Small intestine (tissue), 7 donors: ENCODE measurements at regions not wholly inside any gene's neighbourhood (a gene's known extent, or its start where the extent isn't known, plus 50 kb on each side); places are given as distances from the start of the nearest gene placed in this dataset.
"Not testable (repeated sequence)": the region's sequence is repeated elsewhere in the genome, so short reads cannot be mapped to it uniquely, and the experiment has no call there.

ENCODE experiments used
- DNase-seq, 2 donors: peaks; one replicate each; pipeline versions ENCODE4 v3.0.0 to v3.0.0-alpha.2; 2013
- FAIRE-seq: peaks from 2 replicates; lab custom pipeline; 2012; peaks lifted over from hg19 to GRCh38; lab: Jason Lieb, UNC
- H3K27ac ChIP-seq, 3 donors: one replicate each; pipeline ENCODE4 v1.5.1; 2013; ENCODE audit warnings: low read length in 2 of 3, mild to moderate bottlenecking in 2 of 3, control low read depth in 1 of 3, inconsistent platforms in 1 of 3, low read depth in 1 of 3, moderate library complexity in 1 of 3
- H3K27me3 ChIP-seq, 3 donors: one replicate each; pipeline ENCODE4 v1.6.1; 2013; ENCODE audit warnings: low read length in 3 of 3, inconsistent platforms in 1 of 3; ENCODE audit not compliant: control insufficient read depth in 3 of 3, insufficient read depth in 3 of 3
- H3K36me3 ChIP-seq, 3 donors: one replicate each; pipeline ENCODE4 v1.6.1; 2013; ENCODE audit warnings: low read length in 3 of 3, inconsistent platforms in 1 of 3, low read depth in 1 of 3, mild to moderate bottlenecking in 1 of 3, moderate library complexity in 1 of 3; ENCODE audit not compliant: control insufficient read depth in 3 of 3, insufficient read depth in 2 of 3
- H3K4me1 ChIP-seq, 3 donors: one replicate each; pipeline ENCODE4 v1.6.1; 2013; ENCODE audit warnings: low read length in 2 of 3, inconsistent platforms in 1 of 3, low read depth in 1 of 3, mild to moderate bottlenecking in 1 of 3, moderate library complexity in 1 of 3; ENCODE audit not compliant: control insufficient read depth in 3 of 3, insufficient read depth in 2 of 3
- H3K4me3 ChIP-seq, 3 donors: one replicate each; pipeline ENCODE4 v1.5.1; 2013; ENCODE audit warnings: low read length in 3 of 3, control low read depth in 1 of 3, inconsistent platforms in 1 of 3, low read depth in 1 of 3, mild to moderate bottlenecking in 1 of 3, moderate library complexity in 1 of 3
- H3K9me3 ChIP-seq, 2 donors: one replicate each; pipeline ENCODE4 v1.6.1; 2013; ENCODE audit warnings: low read depth in 1 of 2, low read length in 1 of 2; ENCODE audit not compliant: control insufficient read depth in 2 of 2, insufficient read depth in 1 of 2
- WGBS, 3 donors: extraction: QIAGEN DNeasy Blood & Tissue Kit; methylation state at CpG; one replicate each; pipeline ENCODE4 v1.1.7; 2013; 5-methylcytosine and 5-hydroxymethylcytosine counted together
- donor health status: healthy with polysubstance abuse.
- donor health status: control.
- donor health status: control.
- donor health status: Bipolar disorder and iron deficiency.
- donor health status: healthy.

GRCh38 chr1:30533141-30533540 is 190.2 kb downstream of the MATN1 start:
- H3K27ac ChIP-seq: no peak overlapping the region
- DNase-seq: no peak
- 33 to 63% (median 47%) methylated on average over 3 of the region's 3 CpGs for WGBS, 3 donors
- H3K36me3 ChIP-seq: no peaks in the 10 kb centered on the region
- H3K9me3 ChIP-seq: no peaks in the 10 kb centered on the region
- no peaks in the 10 kb centered on the region for H3K27me3 ChIP-seq
- no peak for FAIRE-seq
- no peak overlapping the region for H3K4me3 ChIP-seq
- no peaks in the 10 kb centered on the region for H3K4me1 ChIP-seq

- H3K36me3 ChIP-seq: no peaks in the 10 kb centered on the region
- 67 to 72% (median 72%) methylated on average over 3 of the region's 3 CpGs for WGBS, 3 donors
- H3K27ac ChIP-seq: no peak overlapping the region
- H3K9me3 ChIP-seq: no peaks in the 10 kb centered on the region
- no peak overlapping the region for H3K4me3 ChIP-seq
- no peaks in the 10 kb centered on the region for H3K27me3 ChIP-seq
- FAIRE-seq (no peak), DNase-seq (no peak)
- H3K4me1 ChIP-seq: no peaks in the 10 kb centered on the region
Observed at GRCh38 chr1:30532621-30533020, 190.8 kb downstream of the MATN1 start.

- FAIRE-seq (no peak), DNase-seq (no peak)
- no peaks in the 10 kb centered on the region for H3K4me1 ChIP-seq
- WGBS, 3 donors: 56 to 63% (median 62%) methylated on average over 13 of the region's 13 CpGs
- H3K36me3 ChIP-seq: no peaks in the 10 kb centered on the region
- H3K27ac ChIP-seq: no peak overlapping the region
- no peak overlapping the region for H3K4me3 ChIP-seq
- no peaks in the 10 kb centered on the region for H3K9me3 ChIP-seq
- peaks cover 0 to 4% (median 0%) of the 10 kb centered on the region in 3 donors for H3K27me3 ChIP-seq
Observed at GRCh38 chr1:30527511-30528140, 195.8 kb downstream of the MATN1 start.

GRCh38 chr1:30526652-30527345 is 196.6 kb downstream of the MATN1 start:
- DNase-seq (no peak), FAIRE-seq (no peak)
- Histone ChIP-seq H3K4me1 (no peaks in the 10 kb centered on the region), H3K9me3 (no peaks in the 10 kb centered on the region), H3K27ac (no peak overlapping the region), H3K27me3 (peaks cover 0 to 6% (median 0%) of the 10 kb centered on the region in 3 donors), H3K4me3 (no peak overlapping the region), H3K36me3 (no peaks in the 10 kb centered on the region)
- WGBS, 3 donors: 37 to 49% (median 39%) methylated on average over 6 of the region's 6 CpGs

- Histone ChIP-seq H3K27me3 (peaks cover 0 to 6% (median 0%) of the 10 kb centered on the region in 3 donors), H3K27ac (no peak overlapping the region), H3K4me3 (no peak overlapping the region), H3K4me1 (no peaks in the 10 kb centered on the region), H3K9me3 (no peaks in the 10 kb centered on the region), H3K36me3 (no peaks in the 10 kb centered on the region)
- DNase-seq: no peak
- WGBS, 3 donors: 25 to 46% (median 41%) methylated on average over 10 of the region's 10 CpGs
- no peak for FAIRE-seq
Observed at GRCh38 chr1:30525971-30526651, 197.3 kb downstream of the MATN1 start.

- FAIRE-seq (no peak), DNase-seq (no peak)
- Histone ChIP-seq H3K9me3 (no peaks in the 10 kb centered on the region), H3K27me3 (peaks cover 0 to 6% (median 0%) of the 10 kb centered on the region in 3 donors), H3K27ac (no peak overlapping the region), H3K36me3 (no peaks in the 10 kb centered on the region), H3K4me1 (no peaks in the 10 kb centered on the region), H3K4me3 (no peak overlapping the region)
- 81 to 82% (median 82%) methylated on average over 4 of the region's 4 CpGs for WGBS, 3 donors
Observed at GRCh38 chr1:30525631-30525970, 197.8 kb downstream of the MATN1 start.

GRCh38 chr1:30524840-30525617 is 198.4 kb downstream of the MATN1 start:
- DNase-seq (no peak), FAIRE-seq (no peak)
- Histone ChIP-seq H3K27me3 (peaks cover 0 to 6% (median 0%) of the 10 kb centered on the region in 3 donors), H3K4me3 (no peak overlapping the region), H3K9me3 (no peaks in the 10 kb centered on the region), H3K36me3 (no peaks in the 10 kb centered on the region), H3K4me1 (no peaks in the 10 kb centered on the region), H3K27ac (no peak overlapping the region)
- WGBS, 3 donors: 62 to 67% (median 62%) methylated on average over 11 of the region's 11 CpGs

GRCh38 chr1:30524025-30524555 is 199.3 kb downstream of the MATN1 start:
- H3K36me3 ChIP-seq, H3K9me3 ChIP-seq, DNase-seq, FAIRE-seq, H3K27me3 ChIP-seq, H3K27ac ChIP-seq, H3K4me1 ChIP-seq, H3K4me3 ChIP-seq: not testable (repeated sequence)
- WGBS, 3 donors: 64 to 73% (median 67%) methylated on average over 5 to 8 of the region's 8 CpGs
